OCI-LY3 (cell line): ENCODE measurements at regions not wholly inside any gene's neighbourhood (a gene's known extent, or its start where the extent isn't known, plus 50 kb on each side); places are given as distances from the start of the nearest gene placed in this dataset.

Experiments used
- EZH2phosphoT487 ChIP-seq: fragments of 200-600 bp; shearing (Covaris generic); IDR thresholded peaks from 2 replicates; pipeline ENCODE4 v1.6.1; 2018; ENCODE audit warnings: antibody characterized with exemption, mixed run types, low read depth
- TF ChIP-seq, protein P1 (sequence below): fragments of 200-600, 300-600 bp; sonication (generic); IDR thresholded peaks from 2 replicates; pipeline ENCODE4 v1.5.1; 2014; ENCODE audit warnings: antibody characterized with exemption, low read length, low read depth

DNA sequence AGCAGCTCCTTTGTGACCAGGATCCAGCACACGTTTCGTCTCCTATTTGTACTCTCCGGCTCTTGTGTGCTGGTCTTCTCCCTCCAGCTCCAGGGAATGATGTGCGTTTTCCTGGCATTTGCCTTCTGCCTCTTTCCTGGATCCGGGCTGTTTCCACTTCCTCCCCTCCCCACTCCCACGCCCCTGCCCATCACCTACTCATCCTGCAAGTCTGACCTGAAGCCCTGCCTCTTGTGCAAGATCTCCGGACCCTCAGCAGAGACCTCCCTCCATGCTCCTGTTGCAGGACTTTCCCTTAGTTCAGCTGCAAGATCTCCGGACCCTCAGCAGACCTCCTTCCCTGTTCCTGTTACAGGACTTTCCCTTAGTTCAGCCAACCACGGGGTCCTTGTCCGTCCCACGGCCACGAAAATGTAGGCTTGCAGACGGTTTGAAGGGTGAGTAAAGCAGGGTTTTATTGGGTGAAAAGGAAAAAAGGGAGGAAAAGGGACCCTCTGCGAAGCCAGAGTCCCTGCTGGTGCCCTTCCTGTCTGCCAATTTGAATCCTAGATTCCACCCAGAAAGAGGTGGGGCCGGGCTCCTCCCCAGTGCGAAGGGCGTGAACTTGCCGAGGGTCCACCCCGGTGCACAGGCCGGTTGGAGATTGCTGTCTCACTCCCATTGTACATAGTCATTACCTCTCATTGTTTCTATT, 74.4 kb upstream of the IRF2 start:
- TF ChIP-seq, protein P1, sequence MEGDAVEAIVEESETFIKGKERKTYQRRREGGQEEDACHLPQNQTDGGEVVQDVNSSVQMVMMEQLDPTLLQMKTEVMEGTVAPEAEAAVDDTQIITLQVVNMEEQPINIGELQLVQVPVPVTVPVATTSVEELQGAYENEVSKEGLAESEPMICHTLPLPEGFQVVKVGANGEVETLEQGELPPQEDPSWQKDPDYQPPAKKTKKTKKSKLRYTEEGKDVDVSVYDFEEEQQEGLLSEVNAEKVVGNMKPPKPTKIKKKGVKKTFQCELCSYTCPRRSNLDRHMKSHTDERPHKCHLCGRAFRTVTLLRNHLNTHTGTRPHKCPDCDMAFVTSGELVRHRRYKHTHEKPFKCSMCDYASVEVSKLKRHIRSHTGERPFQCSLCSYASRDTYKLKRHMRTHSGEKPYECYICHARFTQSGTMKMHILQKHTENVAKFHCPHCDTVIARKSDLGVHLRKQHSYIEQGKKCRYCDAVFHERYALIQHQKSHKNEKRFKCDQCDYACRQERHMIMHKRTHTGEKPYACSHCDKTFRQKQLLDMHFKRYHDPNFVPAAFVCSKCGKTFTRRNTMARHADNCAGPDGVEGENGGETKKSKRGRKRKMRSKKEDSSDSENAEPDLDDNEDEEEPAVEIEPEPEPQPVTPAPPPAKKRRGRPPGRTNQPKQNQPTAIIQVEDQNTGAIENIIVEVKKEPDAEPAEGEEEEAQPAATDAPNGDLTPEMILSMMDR, result no peak
- TF ChIP-seq EZH2phosphoT487, result no peak
